PFSK-1 (cell line): ENCODE measurements at regions not wholly inside any gene's neighbourhood (a gene's known extent, or its start where the extent isn't known, plus 50 kb on each side); places are given as distances from the start of the nearest gene placed in this dataset.

Experiments
- FOXP2 ChIP-seq: optimal IDR thresholded peaks from 2 replicates; pipeline ENCODE3; 2011; ENCODE audit warnings: borderline replicate concordance, control low read depth, inconsistent platforms; ENCODE audit not compliant: insufficient read depth; ENCODE audit errors: extremely low read length, extremely low read depth
- POLR2AphosphoS5 ChIP-seq: IDR thresholded peaks from 2 replicates; pipeline ENCODE4 v1.6.1; 2012; ENCODE audit warnings: low read depth, mild to moderate bottlenecking, control low read depth, low read length, moderate library complexity
- REST ChIP-seq, 2 experiments: IDR thresholded peaks; 2 replicates each; pipeline versions ENCODE4 v1.6.1 to v1.8.0; 2011 to 2012; ENCODE audit warnings: low read depth in 2 of 2, low read length in 2 of 2, control low read depth in 1 of 2, inconsistent platforms in 1 of 2, mild to moderate bottlenecking in 1 of 2, moderate library complexity in 1 of 2; ENCODE audit not compliant: insufficient read depth in 1 of 2
- SIN3A ChIP-seq: IDR thresholded peaks from 2 replicates; pipeline ENCODE4 v1.6.1; 2012; ENCODE audit warnings: mild to moderate bottlenecking, low read length, moderate library complexity, borderline replicate concordance; ENCODE audit not compliant: insufficient read depth
- TAF1 ChIP-seq: IDR thresholded peaks from 2 replicates; pipeline ENCODE4 v1.6.1; 2012; ENCODE audit warnings: low read length, control low read depth, borderline replicate concordance; ENCODE audit not compliant: insufficient read depth

- TF ChIP-seq POLR2AphosphoS5 (no peak), REST (IDR thresholded peaks at IDR 0.05; ENCODE audit: insufficient read depth in 1 of 2, low read depth in 2 of 2, low read length in 2 of 2) (no peak), SIN3A (no peak), FOXP2 (no peak)
Measured at GRCh38 chr20:26243731-26244130, 547.1 kb upstream of the ZNF337 start.

GRCh38 chr20:26218301-26218700 is 521.6 kb upstream of the ZNF337 start:
- TF ChIP-seq FOXP2 (no peak), POLR2AphosphoS5 (no peak), TAF1 (no peak), REST (IDR thresholded peaks at IDR 0.05; ENCODE audit: insufficient read depth in 1 of 2, low read depth in 2 of 2, low read length in 2 of 2) (no peak), SIN3A (no peak)

GRCh38 chr20:26216025-26216424 is 519.4 kb upstream of the ZNF337 start:
- TF ChIP-seq SIN3A (no peak), REST (IDR thresholded peaks at IDR 0.05; ENCODE audit: insufficient read depth in 1 of 2, low read depth in 2 of 2, low read length in 2 of 2) (no peak), POLR2AphosphoS5 (no peak), TAF1 (no peak)

- TF ChIP-seq FOXP2 (no peak), SIN3A (no peak), POLR2AphosphoS5 (no peak), TAF1 (no peak), REST (IDR thresholded peaks at IDR 0.05; ENCODE audit: insufficient read depth in 1 of 2, low read depth in 2 of 2, low read length in 2 of 2) (no peak)
Measured at GRCh38 chr20:26214991-26215390, 518.3 kb upstream of the ZNF337 start.

- TF ChIP-seq TAF1 = no peak
- no peak for TF ChIP-seq REST (IDR thresholded peaks at IDR 0.05; ENCODE audit: insufficient read depth in 1 of 2, low read depth in 2 of 2, low read length in 2 of 2)
- no peak for TF ChIP-seq SIN3A
- no peak for TF ChIP-seq FOXP2
Measured at GRCh38 chr20:26209171-26209941, 512.7 kb upstream of the ZNF337 start.
